ENCODE measurements at regions not wholly inside any gene's neighbourhood (a gene's known extent, or its start where the extent isn't known, plus 50 kb on each side); places are given as distances from the start of the nearest gene placed in this dataset.

DNA sequence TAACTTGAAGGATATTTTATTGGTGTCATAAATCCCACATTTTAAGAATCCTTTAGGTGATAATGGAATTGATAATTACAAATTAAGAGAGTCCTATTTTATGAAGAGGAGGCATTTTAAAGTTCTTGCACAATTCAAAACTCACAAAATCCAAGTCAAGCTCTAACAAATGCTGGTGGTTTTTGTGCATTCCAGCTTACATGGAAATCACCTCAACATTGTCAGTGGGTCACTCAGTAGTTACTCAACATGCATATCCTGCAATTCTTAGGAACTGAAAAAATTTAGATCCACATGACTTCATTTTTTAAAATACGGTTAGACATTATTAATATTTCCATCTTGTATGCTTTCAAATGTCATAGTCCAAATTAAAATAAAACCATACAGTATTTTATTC is 487.2 kb downstream of the CNTN3 start:
- no peaks in the 10 kb centered on the region for H3K36me3 ChIP-seq
- no peaks in the 10 kb centered on the region for H3K9me3 ChIP-seq
- 90 to 92% methylated on average over 1 of the region's 1 CpG for WGBS, 2 donors
- DNase-seq (no peak), FAIRE-seq (no peak), ATAC-seq (no peak)
- H3K27me3 ChIP-seq: no peaks in the 10 kb centered on the region
- intact Hi-C loops (cut with DNase I): no loop called here
- no peak overlapping the region for H3K4me3 ChIP-seq
- H3K27ac ChIP-seq: no peak overlapping the region
- no peaks in the 10 kb centered on the region for H3K4me1 ChIP-seq
- TF ChIP-seq, protein P1, sequence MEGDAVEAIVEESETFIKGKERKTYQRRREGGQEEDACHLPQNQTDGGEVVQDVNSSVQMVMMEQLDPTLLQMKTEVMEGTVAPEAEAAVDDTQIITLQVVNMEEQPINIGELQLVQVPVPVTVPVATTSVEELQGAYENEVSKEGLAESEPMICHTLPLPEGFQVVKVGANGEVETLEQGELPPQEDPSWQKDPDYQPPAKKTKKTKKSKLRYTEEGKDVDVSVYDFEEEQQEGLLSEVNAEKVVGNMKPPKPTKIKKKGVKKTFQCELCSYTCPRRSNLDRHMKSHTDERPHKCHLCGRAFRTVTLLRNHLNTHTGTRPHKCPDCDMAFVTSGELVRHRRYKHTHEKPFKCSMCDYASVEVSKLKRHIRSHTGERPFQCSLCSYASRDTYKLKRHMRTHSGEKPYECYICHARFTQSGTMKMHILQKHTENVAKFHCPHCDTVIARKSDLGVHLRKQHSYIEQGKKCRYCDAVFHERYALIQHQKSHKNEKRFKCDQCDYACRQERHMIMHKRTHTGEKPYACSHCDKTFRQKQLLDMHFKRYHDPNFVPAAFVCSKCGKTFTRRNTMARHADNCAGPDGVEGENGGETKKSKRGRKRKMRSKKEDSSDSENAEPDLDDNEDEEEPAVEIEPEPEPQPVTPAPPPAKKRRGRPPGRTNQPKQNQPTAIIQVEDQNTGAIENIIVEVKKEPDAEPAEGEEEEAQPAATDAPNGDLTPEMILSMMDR (IDR thresholded peaks at IDR 0.05): no peak

DNA sequence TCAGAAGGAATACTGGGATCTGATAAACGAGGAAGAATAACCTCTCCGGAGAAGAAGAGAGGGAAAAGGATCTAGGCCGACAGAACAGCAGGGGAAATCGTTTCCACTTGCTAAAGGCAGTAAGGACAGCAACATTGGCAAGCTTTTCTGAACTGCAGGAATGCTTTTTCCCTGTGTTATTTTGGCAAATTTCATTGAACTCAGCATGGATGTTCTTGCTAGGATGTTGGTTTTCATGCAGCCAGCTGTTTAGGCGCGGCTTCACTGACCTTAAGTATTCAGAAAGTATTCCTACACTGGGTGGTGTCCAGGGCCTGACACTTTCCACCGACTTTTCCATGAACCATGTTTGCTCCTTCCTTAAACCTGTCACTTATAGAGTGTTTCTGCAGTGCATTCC is 489.7 kb downstream of the CNTN3 start:
- H3K4me1 ChIP-seq: no peaks in the 10 kb centered on the region
- no peak overlapping the region for H3K27ac ChIP-seq
- 60 to 80% methylated on average over 7 of the region's 7 CpGs for WGBS, 2 donors
- no peak for DNase-seq
- no peak overlapping the region for H3K4me3 ChIP-seq
- TF ChIP-seq, protein P1 (IDR thresholded peaks at IDR 0.05): no peak
- no peaks in the 10 kb centered on the region for H3K27me3 ChIP-seq
- H3K9me3 ChIP-seq: no peaks in the 10 kb centered on the region
- FAIRE-seq: no peak
- intact Hi-C loops (cut with DNase I): no loop called here
- H3K36me3 ChIP-seq: no peaks in the 10 kb centered on the region
- no peak for ATAC-seq

DNA sequence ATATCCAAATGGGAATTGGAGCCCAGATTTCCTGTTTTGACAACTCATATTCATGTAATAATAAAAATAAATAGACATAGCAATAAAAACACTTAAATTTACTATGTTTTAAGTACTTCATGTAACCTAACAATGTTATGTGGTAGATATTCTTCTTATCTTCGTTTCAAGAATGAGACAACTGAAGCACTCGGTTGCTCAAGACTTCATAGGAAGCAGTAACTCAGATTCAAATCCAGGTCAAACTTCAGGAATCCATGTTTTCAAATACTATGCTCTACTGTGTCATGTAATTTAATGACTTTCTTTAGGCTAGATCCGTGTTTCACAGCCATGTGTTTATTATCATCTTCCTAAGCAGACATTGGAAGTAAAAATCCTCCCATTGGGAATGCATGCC is 492.2 kb downstream of the CNTN3 start:
- DNase-seq (no peak), FAIRE-seq (no peak), ATAC-seq (no peak)
- 42 to 50% methylated on average over 3 of the region's 3 CpGs for WGBS, 2 donors
- Histone ChIP-seq H3K4me1 (no peaks in the 10 kb centered on the region), H3K27me3 (peaks cover 0 to 3% (median 0%) of the 10 kb centered on the region in 4 donors), H3K36me3 (no peaks in the 10 kb centered on the region), H3K27ac (no peak overlapping the region), H3K9me3 (no peaks in the 10 kb centered on the region), H3K4me3 (no peak overlapping the region)
- TF ChIP-seq, protein P1 (IDR thresholded peaks at IDR 0.05): no peak
- intact Hi-C loops (cut with DNase I): no loop called here

DNA sequence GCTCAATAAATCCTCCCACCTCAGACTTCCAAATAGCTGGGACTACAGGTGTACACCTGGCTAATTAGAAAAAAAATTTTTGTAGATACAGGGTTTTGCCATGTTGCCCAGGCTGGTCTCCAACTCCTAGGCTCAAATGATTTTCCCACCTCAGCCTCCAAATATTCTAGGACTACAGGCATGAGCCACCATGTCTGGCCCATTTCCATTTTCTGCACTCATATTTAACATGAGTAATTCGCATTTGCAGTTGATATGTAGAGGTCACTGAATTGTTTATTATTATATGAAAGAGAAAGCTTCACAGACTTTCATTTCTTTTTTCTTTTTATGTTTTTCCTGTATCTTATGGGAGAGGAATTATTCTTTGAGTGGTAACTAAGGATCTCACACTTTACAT is 492.7 kb downstream of the CNTN3 start:
- no peak for FAIRE-seq

DNA sequence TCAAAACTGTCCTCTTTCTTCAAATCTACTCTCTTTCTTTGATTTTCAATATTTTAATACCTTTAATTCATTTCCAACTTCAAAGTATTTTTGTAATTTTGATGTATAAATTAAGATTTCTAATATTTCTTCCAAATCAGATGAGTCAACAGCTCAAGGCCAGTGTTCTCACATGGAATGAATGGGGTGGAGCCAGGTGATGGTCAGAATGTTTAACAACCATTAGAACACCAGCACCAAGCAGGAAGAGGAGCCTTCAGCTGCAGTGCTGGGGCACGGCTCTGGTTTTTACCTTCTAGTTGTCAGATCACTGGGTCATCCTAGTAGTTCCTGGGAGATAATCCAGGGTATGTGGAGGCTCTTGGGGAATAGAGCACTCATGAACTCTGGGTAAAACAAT is 494.5 kb upstream of the PDZRN3 start:
- intact Hi-C loops (cut with DNase I): no loop called here
- Histone ChIP-seq H3K4me3 (no peak overlapping the region), H3K27ac (no peak overlapping the region), H3K27me3 (peaks cover 0 to 3% (median 0%) of the 10 kb centered on the region in 4 donors), H3K4me1 (no peaks in the 10 kb centered on the region), H3K36me3 (no peaks in the 10 kb centered on the region), H3K9me3 (no peaks in the 10 kb centered on the region)
- WGBS, 2 donors: 46 to 50% methylated on average over 1 of the region's 1 CpG
- FAIRE-seq (no peak), DNase-seq (no peak), ATAC-seq (no peak)
- TF ChIP-seq, protein P1 (IDR thresholded peaks at IDR 0.05): no peak

More for the DNA sequence above, 492.7 kb downstream of the CNTN3 start:
- ATAC-seq: no peak
- intact Hi-C loops (cut with DNase I): no loop called here
- no peak overlapping the region for H3K4me3 ChIP-seq
- peaks cover 0 to 3% (median 0%) of the 10 kb centered on the region in 4 donors for H3K27me3 ChIP-seq
- TF ChIP-seq, protein P1 (IDR thresholded peaks at IDR 0.05): no peak
- no peaks in the 10 kb centered on the region for H3K4me1 ChIP-seq
- no peaks in the 10 kb centered on the region for H3K36me3 ChIP-seq
- DNase-seq: no peak
- no peaks in the 10 kb centered on the region for H3K9me3 ChIP-seq
- WGBS, 2 donors: 37 to 51% methylated on average over 1 of the region's 1 CpG
- no peak overlapping the region for H3K27ac ChIP-seq

Measured in pancreas (tissue), 10 donors.